Activated naive CD4-positive, alpha-beta T cell treated with anti-CD3 and anti-CD28 coated beads for 36 hours (primary cell): ENCODE measurements at regions not wholly inside any gene's neighbourhood (a gene's known extent, or its start where the extent isn't known, plus 50 kb on each side); places are given as distances from the start of the nearest gene placed in this dataset.
A peak's percentile ranks its signal among the peaks of the same experiment; 100 is the strongest.
"Not testable (repeated sequence)": the region's sequence is repeated elsewhere in the genome, so short reads cannot be mapped to it uniquely, and the experiment has no call there.

Source experiments
- CTCF ChIA-PET: fragments of 350-600 bp; sonication (Branson Sonifier 250); formaldehyde crosslinking; loops from one replicate; lab custom pipeline; 2021; ENCODE audit warnings: antibody characterized with exemption; lab: Charles Lee
- DNase-seq: peaks from one replicate; pipeline ENCODE4 v3.0.0-alpha.2; 2020
- H3K27ac Mint-ChIP-seq: one replicate; pipeline ENCODE4 v1.8.0; 2021; ENCODE audit warnings: mild to moderate bottlenecking, mixed read lengths
- H3K27me3 Mint-ChIP-seq: one replicate; pipeline ENCODE4 v1.8.0; 2021; ENCODE audit warnings: low read depth, mixed read lengths
- H3K36me3 Mint-ChIP-seq: one replicate; pipeline ENCODE4 v1.8.0; 2021; ENCODE audit warnings: low read depth, mixed read lengths
- H3K4me1 Mint-ChIP-seq: one replicate; pipeline ENCODE4 v1.8.0; 2021; ENCODE audit warnings: low read depth, mixed read lengths
- H3K4me3 Mint-ChIP-seq: one replicate; pipeline ENCODE4 v1.8.0; 2021; ENCODE audit warnings: mild to moderate bottlenecking, moderate library complexity, mixed read lengths
- H3K9me3 Mint-ChIP-seq: one replicate; pipeline ENCODE4 v1.8.0; 2021; ENCODE audit warnings: mixed read lengths
- intact Hi-C: fragments of 100-400 bp; cut with micrococcal nuclease; formaldehyde crosslinking; loops from one replicate; pipeline ENCODE4 v1.15.1; 2023

GRCh38 chr12:124160097-124160756, 134.7 kb upstream of the RFLNA start:
- no peak overlapping the region for H3K4me3 Mint-ChIP-seq
- no peaks in the 10 kb centered on the region for H3K27me3 Mint-ChIP-seq
- intact Hi-C loops = no loop called here
- CTCF ChIA-PET = no interaction called here
- no peak for DNase-seq
- H3K9me3 Mint-ChIP-seq = no peaks in the 10 kb centered on the region
- H3K36me3 Mint-ChIP-seq = no peaks in the 10 kb centered on the region
- no peaks in the 10 kb centered on the region for H3K4me1 Mint-ChIP-seq
- H3K27ac Mint-ChIP-seq = no peak overlapping the region

DNA sequence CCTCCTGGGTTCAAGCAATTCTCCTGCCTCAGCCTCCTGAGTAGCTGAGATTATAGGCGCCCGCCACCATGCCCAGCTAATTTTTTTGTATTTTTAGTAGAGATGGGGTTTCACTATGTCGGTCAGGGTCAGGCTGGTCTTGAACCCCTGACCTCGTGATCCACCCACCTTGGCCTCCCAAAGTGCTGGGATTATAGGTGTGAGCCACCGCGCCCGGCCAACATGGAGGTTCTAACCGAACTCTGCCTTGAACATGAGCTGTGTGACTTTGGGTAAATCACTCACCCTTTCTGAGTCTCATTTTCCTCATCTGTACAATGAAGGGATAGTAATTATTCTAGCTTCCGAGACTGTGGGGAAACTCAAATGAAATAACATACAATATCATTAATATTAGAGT, 133.5 kb upstream of the RFLNA start:
- H3K9me3 Mint-ChIP-seq, H3K4me1 Mint-ChIP-seq, DNase-seq, H3K27me3 Mint-ChIP-seq, H3K36me3 Mint-ChIP-seq, CTCF ChIA-PET, H3K27ac Mint-ChIP-seq, intact Hi-C loops, H3K4me3 Mint-ChIP-seq: not testable (repeated sequence)

DNA sequence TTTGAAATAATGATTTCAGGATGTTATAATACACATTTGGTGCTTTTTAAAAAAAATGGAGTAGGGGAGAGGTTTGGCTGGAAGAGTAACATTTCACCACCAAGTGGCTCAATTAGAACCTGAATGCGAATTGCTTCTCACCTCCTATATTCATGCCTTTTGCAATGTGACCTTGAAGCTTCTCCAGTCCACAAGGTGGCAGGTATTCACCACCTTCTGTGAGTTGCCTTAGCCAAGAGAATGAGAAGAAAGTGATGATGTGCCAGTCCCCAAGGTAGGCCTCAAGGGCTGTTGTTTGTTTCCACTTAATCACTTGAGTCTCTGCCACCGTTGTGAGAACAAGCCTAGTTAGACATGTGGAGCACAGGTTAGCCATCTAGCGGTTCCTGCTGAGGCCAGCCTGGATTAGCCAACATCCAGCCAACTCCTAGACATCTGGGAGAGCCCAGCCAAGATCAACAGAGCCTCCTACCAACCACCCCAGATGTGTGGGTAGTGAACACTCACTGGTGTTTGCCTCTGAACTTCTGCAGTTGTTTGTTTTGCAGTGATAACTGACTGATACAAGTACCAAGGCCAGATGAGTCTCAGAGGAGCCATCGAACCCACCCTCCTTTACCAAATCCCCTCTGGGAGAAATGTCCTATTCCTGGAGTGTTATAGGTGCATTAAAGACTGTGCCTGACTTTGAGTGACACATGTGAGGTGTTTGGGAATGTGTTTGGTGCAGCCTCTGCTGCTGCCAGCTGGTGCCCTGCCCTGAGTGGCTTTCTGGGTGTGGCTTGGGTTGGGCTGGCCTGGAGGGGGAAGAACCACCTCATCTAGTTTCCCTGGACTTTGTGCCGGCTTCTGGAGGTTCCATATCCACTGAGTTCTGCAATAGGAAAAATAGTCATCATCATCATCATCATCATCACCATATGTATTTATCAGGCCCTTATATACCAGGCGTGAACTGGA, 132.5 kb upstream of the RFLNA start:
- no peaks in the 10 kb centered on the region for H3K27me3 Mint-ChIP-seq
- CTCF ChIA-PET = no interaction called here
- intact Hi-C loops = loop anchor here (1.0 to 2.0 kb wide), 2 partner anchors 159 to 604 kb away; no protein-coding TSS in a partner anchor

DNA sequence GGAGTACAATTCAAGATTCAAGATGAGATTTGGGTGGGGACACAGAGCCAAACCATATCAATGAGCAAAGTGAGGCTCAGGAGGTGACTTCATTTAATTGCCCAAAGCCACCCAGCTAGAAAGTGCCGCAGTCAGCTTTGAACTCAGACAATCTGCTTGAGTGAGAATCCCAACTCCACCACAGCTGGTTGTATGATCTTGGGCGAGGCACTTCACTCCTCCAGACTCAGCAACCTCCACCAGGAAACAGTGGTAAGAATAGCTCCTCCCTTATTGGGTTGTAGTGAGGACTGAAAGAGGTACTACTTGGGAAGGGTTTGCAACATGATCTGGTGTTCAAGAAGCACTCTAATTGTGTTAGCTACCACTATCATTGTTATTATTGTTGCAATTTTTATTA, 129.2 kb upstream of the RFLNA start:
- H3K9me3 Mint-ChIP-seq = no peaks in the 10 kb centered on the region
- no peaks in the 10 kb centered on the region for H3K4me1 Mint-ChIP-seq
- H3K27me3 Mint-ChIP-seq = no peaks in the 10 kb centered on the region
- no peak overlapping the region for H3K27ac Mint-ChIP-seq
- DNase-seq = no peak
- intact Hi-C loops = no loop called here
- H3K4me3 Mint-ChIP-seq = no peak overlapping the region
- H3K36me3 Mint-ChIP-seq = no peaks in the 10 kb centered on the region
- CTCF ChIA-PET = no interaction called here

More for the DNA sequence above, 132.5 kb upstream of the RFLNA start:
- H3K4me1 Mint-ChIP-seq = no peaks in the 10 kb centered on the region
- no peak overlapping the region for H3K4me3 Mint-ChIP-seq
- peak; percentile 42 for DNase-seq
- no peaks in the 10 kb centered on the region for H3K9me3 Mint-ChIP-seq
- H3K27ac Mint-ChIP-seq = no peak overlapping the region
- no peaks in the 10 kb centered on the region for H3K36me3 Mint-ChIP-seq

GRCh38 chr12:124167141-124167540, 127.8 kb upstream of the RFLNA start:
- Mint-ChIP-seq H3K4me1 (no peaks in the 10 kb centered on the region), H3K9me3 (no peaks in the 10 kb centered on the region), H3K36me3 (no peaks in the 10 kb centered on the region), H3K4me3 (no peak overlapping the region), H3K27me3 (no peaks in the 10 kb centered on the region), H3K27ac (no peak overlapping the region)
- intact Hi-C loops = no loop called here
- DNase-seq = no peak
- CTCF ChIA-PET = no interaction called here

GRCh38 chr12:124168016-124168786, 126.7 kb upstream of the RFLNA start:
- Mint-ChIP-seq H3K4me1 (no peaks in the 10 kb centered on the region), H3K9me3 (no peaks in the 10 kb centered on the region), H3K27ac (no peak overlapping the region), H3K36me3 (no peaks in the 10 kb centered on the region), H3K27me3 (no peaks in the 10 kb centered on the region), H3K4me3 (no peak overlapping the region)
- CTCF ChIA-PET = no interaction called here
- intact Hi-C loops = no loop called here
- no peak for DNase-seq

- Mint-ChIP-seq H3K27me3 (no peaks in the 10 kb centered on the region), H3K4me3 (no peak overlapping the region), H3K27ac (no peak overlapping the region), H3K9me3 (no peaks in the 10 kb centered on the region), H3K36me3 (no peaks in the 10 kb centered on the region), H3K4me1 (no peaks in the 10 kb centered on the region)
- CTCF ChIA-PET = no interaction called here
- no peak for DNase-seq
- intact Hi-C loops = no loop called here
Measured at GRCh38 chr12:124169577-124170284, 125.2 kb upstream of the RFLNA start.

DNA sequence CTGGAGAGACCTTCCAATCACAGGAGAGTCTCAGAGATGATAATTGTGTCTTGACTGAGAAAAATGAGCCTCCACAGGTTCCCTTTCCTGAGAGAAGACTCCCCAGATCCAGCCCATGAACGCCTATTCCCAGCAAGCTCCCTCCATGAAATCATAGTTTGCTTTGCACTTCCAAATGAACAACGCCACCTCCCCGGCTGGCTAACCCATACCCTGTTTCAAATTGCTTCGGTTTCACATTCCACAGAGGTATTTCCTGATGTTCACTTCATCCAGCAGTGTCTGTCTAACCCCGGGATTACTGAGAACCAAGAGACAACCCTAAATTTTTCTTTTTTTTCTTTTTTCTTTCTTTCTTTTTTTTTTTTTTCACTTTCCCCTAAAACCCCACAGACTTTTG, 124.1 kb upstream of the RFLNA start:
- no peak overlapping the region for H3K4me3 Mint-ChIP-seq
- no peak for DNase-seq
- intact Hi-C loops = no loop called here
- H3K4me1 Mint-ChIP-seq = no peaks in the 10 kb centered on the region
- H3K36me3 Mint-ChIP-seq = no peaks in the 10 kb centered on the region
- CTCF ChIA-PET = no interaction called here
- H3K27ac Mint-ChIP-seq = no peak overlapping the region
- H3K27me3 Mint-ChIP-seq = no peaks in the 10 kb centered on the region
- H3K9me3 Mint-ChIP-seq = no peaks in the 10 kb centered on the region

GRCh38 chr12:124171231-124171979, 123.5 kb upstream of the RFLNA start:
- DNase-seq = no peak
- CTCF ChIA-PET = no interaction called here
- intact Hi-C loops = no loop called here
- Mint-ChIP-seq H3K9me3 (no peaks in the 10 kb centered on the region), H3K27me3 (no peaks in the 10 kb centered on the region), H3K4me3 (no peak overlapping the region), H3K27ac (no peak overlapping the region), H3K36me3 (no peaks in the 10 kb centered on the region), H3K4me1 (no peaks in the 10 kb centered on the region)

GRCh38 chr12:124172636-124173035, 122.3 kb upstream of the RFLNA start:
- CTCF ChIA-PET = no interaction called here
- no peaks in the 10 kb centered on the region for H3K4me1 Mint-ChIP-seq
- H3K27ac Mint-ChIP-seq = no peak overlapping the region
- H3K4me3 Mint-ChIP-seq = no peak overlapping the region
- no peak for DNase-seq
- intact Hi-C loops = no loop called here
- no peaks in the 10 kb centered on the region for H3K36me3 Mint-ChIP-seq
- no peaks in the 10 kb centered on the region for H3K9me3 Mint-ChIP-seq
- no peaks in the 10 kb centered on the region for H3K27me3 Mint-ChIP-seq

DNA sequence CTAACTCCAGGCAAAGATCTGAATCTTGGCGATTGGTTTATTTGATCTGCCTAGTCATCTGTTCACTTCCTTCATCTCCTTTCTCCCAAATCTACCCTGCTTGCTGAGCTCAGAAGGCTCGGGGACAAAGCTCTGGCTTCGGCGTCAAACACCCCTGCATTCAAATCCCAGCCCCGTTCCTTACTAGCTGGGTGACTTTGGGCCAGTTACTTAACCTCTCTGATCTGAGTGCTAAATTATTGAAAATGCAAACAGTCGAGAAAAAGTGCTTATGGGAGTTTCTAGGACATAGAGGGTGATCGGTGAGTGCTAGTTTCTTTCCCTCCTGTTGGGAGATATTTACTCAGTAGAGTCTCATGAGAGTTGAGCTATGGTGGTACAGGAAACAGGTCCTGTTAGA, 121.2 kb upstream of the RFLNA start:
- Mint-ChIP-seq H3K4me1 (no peaks in the 10 kb centered on the region), H3K9me3 (no peaks in the 10 kb centered on the region), H3K4me3 (no peak overlapping the region), H3K36me3 (no peaks in the 10 kb centered on the region), H3K27ac (no peak overlapping the region), H3K27me3 (no peaks in the 10 kb centered on the region)
- intact Hi-C loops = no loop called here
- CTCF ChIA-PET = interaction anchor here (0.8 kb wide), 1 partner anchor 141 kb away, joined by 3 read pairs; no protein-coding TSS in a partner anchor
- DNase-seq = no peak
